ENCODE measurements at regions not wholly inside any gene's neighbourhood (a gene's known extent, or its start where the extent isn't known, plus 50 kb on each side); places are given as distances from the start of the nearest gene placed in this dataset.

- WGBS (ENCODE audit: missing lambda C conversion rate), result 79% methylated on average over 3 of the region's 3 CpGs
- H3K27ac ChIP-seq, result no peak overlapping the region
- ChIA-PET POLR2A (no interaction called here), CTCF (interaction anchor here (1.2 kb wide), 2 partner anchors 10 to 18 kb away, joined by 3 to 4 read pairs; no protein-coding TSS in a partner anchor)
- DNase-seq (ENCODE audit: low read depth in 1 of 2, low spot score in 1 of 2), result no peak
- TF ChIP-seq BCL3 (IDR thresholded peaks at IDR 0.05) (no peak), EP300 (IDR thresholded peaks at IDR 0.05) (no peak), PBX3 (IDR thresholded peaks at IDR 0.05) (no peak), TFCP2L1 (CRISPR knock-in tag; IDR thresholded peaks at IDR 0.05) (no peak), TP53 (CRISPR knock-in tag; IDR thresholded peaks at IDR 0.05) (no peak), RNF2 (IDR thresholded peaks at IDR 0.05; ENCODE audit: borderline replicate concordance, low read depth) (no peak), NR3C1 (IDR thresholded peaks at IDR 0.05) (no peak), GATA3 (IDR thresholded peaks at IDR 0.05; ENCODE audit: borderline replicate concordance) (no peak), CTCF (IDR thresholded peaks at IDR 0.05) (no peak), RFX5 (IDR thresholded peaks at IDR 0.05) (no peak), ELK1 (IDR thresholded peaks at IDR 0.05; ENCODE audit: low read depth, low read length) (no peak), ZSCAN20 (CRISPR knock-in tag; IDR thresholded peaks at IDR 0.05) (no peak), FOSB (CRISPR knock-in tag; IDR thresholded peaks at IDR 0.05) (no peak)
- TF ChIP-seq, protein P1, sequence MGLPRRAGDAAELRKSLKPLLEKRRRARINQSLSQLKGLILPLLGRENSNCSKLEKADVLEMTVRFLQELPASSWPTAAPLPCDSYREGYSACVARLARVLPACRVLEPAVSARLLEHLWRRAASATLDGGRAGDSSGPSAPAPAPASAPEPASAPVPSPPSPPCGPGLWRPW (IDR thresholded peaks at IDR 0.05), result no peak
- TF ChIP-seq, protein P2, sequence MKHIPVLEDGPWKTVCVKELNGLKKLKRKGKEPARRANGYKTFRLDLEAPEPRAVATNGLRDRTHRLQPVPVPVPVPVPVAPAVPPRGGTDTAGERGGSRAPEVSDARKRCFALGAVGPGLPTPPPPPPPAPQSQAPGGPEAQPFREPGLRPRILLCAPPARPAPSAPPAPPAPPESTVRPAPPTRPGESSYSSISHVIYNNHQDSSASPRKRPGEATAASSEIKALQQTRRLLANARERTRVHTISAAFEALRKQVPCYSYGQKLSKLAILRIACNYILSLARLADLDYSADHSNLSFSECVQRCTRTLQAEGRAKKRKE (CRISPR knock-in tag; IDR thresholded peaks at IDR 0.05; ENCODE audit: low read depth), result no peak
- TF ChIP-seq, protein P3, sequence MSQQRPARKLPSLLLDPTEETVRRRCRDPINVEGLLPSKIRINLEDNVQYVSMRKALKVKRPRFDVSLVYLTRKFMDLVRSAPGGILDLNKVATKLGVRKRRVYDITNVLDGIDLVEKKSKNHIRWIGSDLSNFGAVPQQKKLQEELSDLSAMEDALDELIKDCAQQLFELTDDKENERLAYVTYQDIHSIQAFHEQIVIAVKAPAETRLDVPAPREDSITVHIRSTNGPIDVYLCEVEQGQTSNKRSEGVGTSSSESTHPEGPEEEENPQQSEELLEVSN (IDR thresholded peaks at IDR 0.05; ENCODE audit: borderline replicate concordance, low read depth), result no peak
- H3K4me1 ChIP-seq, result no peaks in the 10 kb centered on the region
- H3K4me3 ChIP-seq, result no peak overlapping the region
- H3K9me3 ChIP-seq, result no peaks in the 10 kb centered on the region
- no peak for FAIRE-seq
- no peak overlapping the region for H3K4me2 ChIP-seq
- ATAC-seq, result no peak
Measured at GRCh38 chr3:160055659-160056058, 67.0 kb downstream of the IL12A start.

- H3K4me3 ChIP-seq, result no peak overlapping the region
- CTCF ChIA-PET, result interaction anchor here (0.9 kb wide), 1 partner anchor 9 kb away, joined by 3 read pairs; no protein-coding TSS in a partner anchor
- no peak for ATAC-seq
- WGBS (ENCODE audit: missing lambda C conversion rate), result 46% methylated on average over 2 of the region's 2 CpGs
- TF ChIP-seq PHF8 (IDR thresholded peaks at IDR 0.05; ENCODE audit: borderline replicate concordance, low read depth) (no peak), ZSCAN20 (CRISPR knock-in tag; IDR thresholded peaks at IDR 0.05) (no peak)
- no peak for DNase-seq (ENCODE audit: low read depth in 1 of 2, low spot score in 1 of 2)
- H3K9me3 ChIP-seq, result no peaks in the 10 kb centered on the region
- H3K27ac ChIP-seq, result no peak overlapping the region
- POLR2A ChIA-PET, result no interaction called here
- no peak for FAIRE-seq
- no peaks in the 10 kb centered on the region for H3K4me1 ChIP-seq
- H3K4me2 ChIP-seq, result no peak overlapping the region
Measured at GRCh38 chr3:160057331-160057730, 68.7 kb downstream of the IL12A start.
